Ectodermal cell (in vitro differentiated cells): ENCODE measurements at regions not wholly inside any gene's neighbourhood (a gene's known extent, or its start where the extent isn't known, plus 50 kb on each side); places are given as distances from the start of the nearest gene placed in this dataset.

Experiments
- H3K27ac ChIP-seq: 2 replicates; pipeline ENCODE4 v1.7.0; 2013; ENCODE audit warnings: mild to moderate bottlenecking, low read depth, low read length; ENCODE audit not compliant: insufficient read depth, poor library complexity, severe bottlenecking
- H3K27me3 ChIP-seq: 2 replicates; pipeline ENCODE4 v1.7.0; 2013; ENCODE audit warnings: mild to moderate bottlenecking, low read length; ENCODE audit not compliant: insufficient read depth, control insufficient read depth, poor library complexity, severe bottlenecking
- H3K36me3 ChIP-seq: one replicate; pipeline ENCODE4 v1.7.0; 2013; ENCODE audit warnings: low read length; ENCODE audit not compliant: control insufficient read depth, insufficient read depth
- H3K4me1 ChIP-seq: one replicate; pipeline ENCODE4 v1.7.0; 2013; ENCODE audit warnings: low read length; ENCODE audit not compliant: control insufficient read depth, insufficient read depth
- H3K4me3 ChIP-seq: 2 replicates; pipeline ENCODE4 v1.7.0; 2013; ENCODE audit warnings: low read depth, low read length, control low read depth; ENCODE audit not compliant: insufficient read depth
- H3K9me3 ChIP-seq: 2 replicates; pipeline ENCODE4 v1.7.0; 2013; ENCODE audit warnings: mild to moderate bottlenecking, low read length, moderate library complexity; ENCODE audit not compliant: control insufficient read depth
- WGBS, 2 experiments: methylation state at CpG; one replicate each; pipeline ENCODE4 v1.1.7; 2013; ENCODE audit warnings: missing lambda C conversion rate in 2 of 2; 5-methylcytosine and 5-hydroxymethylcytosine counted together

GRCh38 chr4:63921561-63921960 lies 487.7 kb downstream of the TECRL start:
- H3K4me1 ChIP-seq: no peaks in the 10 kb centered on the region
- H3K27ac ChIP-seq: no peak overlapping the region
- 94 to 97% methylated on average over 10 of the region's 10 CpGs for WGBS, 2 experiments
- no peaks in the 10 kb centered on the region for H3K27me3 ChIP-seq
- no peaks in the 10 kb centered on the region for H3K9me3 ChIP-seq
- no peaks in the 10 kb centered on the region for H3K36me3 ChIP-seq
- H3K4me3 ChIP-seq: no peak overlapping the region

- 85 to 89% methylated on average over 2 of the region's 2 CpGs for WGBS, 2 experiments
- H3K27ac ChIP-seq: no peak overlapping the region
- H3K36me3 ChIP-seq: no peaks in the 10 kb centered on the region
- H3K4me3 ChIP-seq: no peak overlapping the region
- H3K4me1 ChIP-seq: no peaks in the 10 kb centered on the region
- H3K27me3 ChIP-seq: no peaks in the 10 kb centered on the region
- no peaks in the 10 kb centered on the region for H3K9me3 ChIP-seq
Observed at GRCh38 chr4:63919636-63920365, 489.4 kb downstream of the TECRL start.

GRCh38 chr4:63906660-63907183 lies 502.5 kb downstream of the TECRL start:
- 43 to 45% methylated on average over 1 of the region's 2 CpGs for WGBS, 2 experiments
- Histone ChIP-seq H3K36me3 (no peaks in the 10 kb centered on the region), H3K4me3 (no peak overlapping the region), H3K27me3 (no peaks in the 10 kb centered on the region), H3K4me1 (no peaks in the 10 kb centered on the region), H3K27ac (no peak overlapping the region), H3K9me3 (no peaks in the 10 kb centered on the region)

- Histone ChIP-seq H3K27me3 (no peaks in the 10 kb centered on the region), H3K4me1 (no peaks in the 10 kb centered on the region), H3K36me3 (no peaks in the 10 kb centered on the region), H3K27ac (no peak overlapping the region), H3K4me3 (no peak overlapping the region), H3K9me3 (no peaks in the 10 kb centered on the region)
- WGBS, 2 experiments: 87 to 90% methylated on average over 3 of the region's 3 CpGs
Observed at GRCh38 chr4:63904201-63904600, 505.0 kb downstream of the TECRL start.

- Histone ChIP-seq H3K27ac (no peak overlapping the region), H3K27me3 (no peaks in the 10 kb centered on the region), H3K4me1 (no peaks in the 10 kb centered on the region), H3K4me3 (no peak overlapping the region), H3K9me3 (no peaks in the 10 kb centered on the region), H3K36me3 (no peaks in the 10 kb centered on the region)
- 10 to 16% methylated on average over 2 of the region's 2 CpGs for WGBS, 2 experiments
Observed at GRCh38 chr4:63901304-63901703, 507.9 kb downstream of the TECRL start.

- no peak overlapping the region for H3K27ac ChIP-seq
- H3K27me3 ChIP-seq: no peaks in the 10 kb centered on the region
- H3K4me3 ChIP-seq: no peak overlapping the region
- H3K9me3 ChIP-seq: no peaks in the 10 kb centered on the region
- no peaks in the 10 kb centered on the region for H3K36me3 ChIP-seq
- no peaks in the 10 kb centered on the region for H3K4me1 ChIP-seq
Observed at GRCh38 chr4:63898961-63899360, 510.3 kb downstream of the TECRL start.

GRCh38 chr4:63894161-63894560 lies 515.1 kb downstream of the TECRL start:
- Histone ChIP-seq H3K27me3 (no peaks in the 10 kb centered on the region), H3K9me3 (no peaks in the 10 kb centered on the region), H3K36me3 (no peaks in the 10 kb centered on the region), H3K4me1 (no peaks in the 10 kb centered on the region), H3K4me3 (no peak overlapping the region), H3K27ac (no peak overlapping the region)

GRCh38 chr4:63869370-63869769 lies 539.9 kb downstream of the TECRL start:
- no peak overlapping the region for H3K4me3 ChIP-seq
- no peaks in the 10 kb centered on the region for H3K36me3 ChIP-seq
- no peaks in the 10 kb centered on the region for H3K27me3 ChIP-seq
- no peaks in the 10 kb centered on the region for H3K9me3 ChIP-seq
- 60 to 72% methylated on average over 1 to 2 of the region's 2 CpGs for WGBS, 2 experiments
- no peak overlapping the region for H3K27ac ChIP-seq
- H3K4me1 ChIP-seq: no peaks in the 10 kb centered on the region

GRCh38 chr4:63851496-63851895 lies 557.8 kb downstream of the TECRL start:
- H3K4me3 ChIP-seq: no peak overlapping the region
- WGBS, 2 experiments: 100% methylated on average over 1 of the region's 2 CpGs

GRCh38 chr4:63841266-63841665 lies 568.0 kb downstream of the TECRL start:
- Histone ChIP-seq H3K4me3 (no peak overlapping the region), H3K27me3 (no peaks in the 10 kb centered on the region), H3K27ac (no peak overlapping the region), H3K9me3 (no peaks in the 10 kb centered on the region), H3K4me1 (no peaks in the 10 kb centered on the region), H3K36me3 (no peaks in the 10 kb centered on the region)
- WGBS, 2 experiments: 89 to 93% methylated on average over 2 to 3 of the region's 3 CpGs

More at GRCh38 chr4:63851496-63851895, 557.8 kb downstream of the TECRL start:
- Histone ChIP-seq H3K27me3 (no peaks in the 10 kb centered on the region), H3K4me1 (no peaks in the 10 kb centered on the region), H3K27ac (no peak overlapping the region), H3K36me3 (no peaks in the 10 kb centered on the region), H3K9me3 (no peaks in the 10 kb centered on the region)
